ENCODE measurements at regions not wholly inside any gene's neighbourhood (a gene's known extent, or its start where the extent isn't known, plus 50 kb on each side); places are given as distances from the start of the nearest gene placed in this dataset.

GRCh38 chrX:3963980-3964379 is 250.5 kb upstream of the PRKX start:
- H4K20me1 ChIP-seq (ENCODE audit: insufficient read depth, low read length): no peaks in the 10 kb centered on the region
- H3K9me1 ChIP-seq (ENCODE audit: insufficient read depth, low read length): no peaks in the 10 kb centered on the region
- H4K91ac ChIP-seq (ENCODE audit: insufficient read depth, low read depth, low read length): no peak overlapping the region
- no peak overlapping the region for H2AK5ac ChIP-seq (ENCODE audit: low read depth, low read length)
- H3K27ac ChIP-seq (ENCODE audit: insufficient read depth, low read length): no peak overlapping the region
- no peak overlapping the region for H2AFZ ChIP-seq (replicated peaks; ENCODE audit: low read length, poor library complexity)
- H3K9me3 ChIP-seq (ENCODE audit: control insufficient read depth, insufficient read depth, low read length): no peaks in the 10 kb centered on the region; the same call in 1 of the 2 replicates
- H3K14ac ChIP-seq (replicated peaks; ENCODE audit: low read depth, low read length): no peak overlapping the region
- H3K18ac ChIP-seq (ENCODE audit: low read depth, low read length): no peak overlapping the region
- H3K79me1 ChIP-seq (ENCODE audit: low read depth in 1 of 2, low read length in 2 of 2): no peaks in the 10 kb centered on the region
- no peak overlapping the region for H2BK5ac ChIP-seq (ENCODE audit: low read depth, low read length, poor library complexity, severe bottlenecking)
- WGBS, 2 experiments (ENCODE audit: extremely low coverage in 2 of 2, insufficient read length in 1 of 2): no CpG with 5 or more reads among the region's 6 CpGs
- H3K27me3 ChIP-seq (ENCODE audit: control insufficient read depth, insufficient read depth, low read length): no peaks in the 10 kb centered on the region
- H3K23ac ChIP-seq (ENCODE audit: low read depth, low read length): no peak overlapping the region
- in situ Hi-C loops (cut with MboI; ENCODE audit: low sequenced_read_pairs) (no loop called here), dilution Hi-C loops (cut with HindIII; ENCODE audit: low sequenced_read_pairs, unreplicated experiment) (no loop called here), intact Hi-C loops (cut with micrococcal nuclease) (no loop called here)
- no peak overlapping the region for H3K4me3 ChIP-seq (ENCODE audit: insufficient read depth, low read depth, low read length)
- H3K4ac ChIP-seq (ENCODE audit: low read depth, low read length): no peak overlapping the region
- H3K9ac ChIP-seq (ENCODE audit: low read depth, low read length): no peak overlapping the region
- DNase-seq: no peak
- no peak for ATAC-seq (ENCODE audit: low read depth)
- H2BK20ac ChIP-seq (ENCODE audit: low read depth, low read length): no peak overlapping the region
- no peak overlapping the region for H3K4me2 ChIP-seq (ENCODE audit: low read depth, low read length)
- H3K4me1 ChIP-seq (ENCODE audit: control insufficient read depth, insufficient read depth, low read length): no peaks in the 10 kb centered on the region
- TF ChIP-seq BHLHE40 (IDR thresholded peaks at IDR 0.05; ENCODE audit: low read depth, low read length) (no peak), SMC3 (IDR thresholded peaks at IDR 0.05; ENCODE audit: low read depth, low read length) (no peak), ELK1 (IDR thresholded peaks at IDR 0.05; ENCODE audit: borderline replicate concordance, low read depth, low read length) (no peak), CEBPB (IDR thresholded peaks at IDR 0.05; ENCODE audit: low read depth, low read length) (no peak), RAD21 (IDR thresholded peaks at IDR 0.05; ENCODE audit: low read length) (no peak), USF2 (IDR thresholded peaks at IDR 0.05; ENCODE audit: low read depth, low read length) (no peak), MXI1 (IDR thresholded peaks at IDR 0.05; ENCODE audit: borderline replicate concordance, low read depth, low read length) (no peak), CHD1 (IDR thresholded peaks at IDR 0.05; ENCODE audit: low read depth, low read length) (no peak), MAZ (IDR thresholded peaks at IDR 0.05; ENCODE audit: borderline replicate concordance, low read depth, low read length) (no peak), FOS (IDR thresholded peaks at IDR 0.05; ENCODE audit: low read depth, low read length) (no peak), POLR2A (IDR thresholded peaks at IDR 0.05; ENCODE audit: low read depth, low read length) (no peak), RCOR1 (IDR thresholded peaks at IDR 0.05; ENCODE audit: insufficient replicate concordance, low read length) (no peak), NFE2L2 (IDR thresholded peaks at IDR 0.05; ENCODE audit: low read depth, low read length) (no peak), MAFK (IDR thresholded peaks at IDR 0.05; ENCODE audit: low read depth, low read length) (no peak), RFX5 (IDR thresholded peaks at IDR 0.05; ENCODE audit: low read depth, low read length) (no peak), CTCF (conservative IDR thresholded peaks at IDR 0.05; ENCODE audit: low read depth, low read length) (no peak)
- no peak overlapping the region for H4K8ac ChIP-seq (ENCODE audit: low read depth in 2 of 2, low read length in 2 of 2)
- CTCF ChIA-PET: no interaction called here
- no peak overlapping the region for H4K5ac ChIP-seq (ENCODE audit: low read depth, low read length)
- POLR2A ChIA-PET (ENCODE audit: unreplicated experiment): no interaction called here
- no peak overlapping the region for H3K56ac ChIP-seq (ENCODE audit: extremely low read depth, insufficient read depth, low read length)
- no peak overlapping the region for H2AK9ac ChIP-seq (replicated peaks; ENCODE audit: low read depth, low read length, poor library complexity)
- no peak overlapping the region for H2BK15ac ChIP-seq (ENCODE audit: low read depth, low read length)
- H3K36me3 ChIP-seq (ENCODE audit: control insufficient read depth, insufficient read depth, low read length): no peaks in the 10 kb centered on the region
- BruUV-seq (replicated peaks): no TSS peak
- H2BK120ac ChIP-seq (ENCODE audit: low read depth, low read length): no peak overlapping the region

Measured in IMR-90 (cell line).